ENCODE measurements at regions not wholly inside any gene's neighbourhood (a gene's known extent, or its start where the extent isn't known, plus 50 kb on each side); places are given as distances from the start of the nearest gene placed in this dataset.
"Not testable (repeated sequence)": the region's sequence is repeated elsewhere in the genome, so short reads cannot be mapped to it uniquely, and the experiment has no call there.

- Histone ChIP-seq H3K4me3 (ENCODE audit: low read length in 2 of 2) (no peak overlapping the region), H3K4me1 (ENCODE audit: control insufficient read depth in 1 of 2, insufficient read depth in 2 of 2, low read length in 2 of 2) (no peaks in the 10 kb centered on the region), H3K27me3 (ENCODE audit: control insufficient read depth in 1 of 2, insufficient read depth in 2 of 2, low read length in 1 of 2) (no peaks in the 10 kb centered on the region), H3K27ac (ENCODE audit: low read depth in 1 of 2, low read length in 2 of 2) (no peak overlapping the region), H3K36me3 (ENCODE audit: control insufficient read depth in 1 of 2, insufficient read depth in 2 of 2, low read length in 1 of 2) (no peaks in the 10 kb centered on the region), H3K9me3 (ENCODE audit: control insufficient read depth, low read length) (no peaks in the 10 kb centered on the region)
- no peak for DNase-seq
- intact Hi-C loops (cut with DNase I), result no loop called here
- no peak for ATAC-seq (ENCODE audit: low FRiP score)
- 41 to 44% methylated on average over 8 of the region's 8 CpGs for WGBS, 2 donors
These were observed 266.3 kb downstream of the SATB2 start for GRCh38 chr2:199191461-199191860.

- H3K9me3 ChIP-seq (ENCODE audit: control insufficient read depth, low read length), result no peaks in the 10 kb centered on the region
- no peaks in the 10 kb centered on the region for H3K27me3 ChIP-seq (ENCODE audit: control insufficient read depth in 1 of 2, insufficient read depth in 2 of 2, low read length in 1 of 2)
- DNase-seq (no peak), ATAC-seq (ENCODE audit: low FRiP score) (no peak)
- no peak overlapping the region for H3K4me3 ChIP-seq (ENCODE audit: low read length in 2 of 2)
- no peaks in the 10 kb centered on the region for H3K4me1 ChIP-seq (ENCODE audit: control insufficient read depth in 1 of 2, insufficient read depth in 2 of 2, low read length in 2 of 2)
- 78 to 81% methylated on average over 2 of the region's 2 CpGs for WGBS, 2 donors
- intact Hi-C loops (cut with DNase I), result no loop called here
- H3K27ac ChIP-seq (ENCODE audit: low read depth in 1 of 2, low read length in 2 of 2), result no peak overlapping the region
- no peaks in the 10 kb centered on the region for H3K36me3 ChIP-seq (ENCODE audit: control insufficient read depth in 1 of 2, insufficient read depth in 2 of 2, low read length in 1 of 2)
These were observed 268.5 kb downstream of the SATB2 start for GRCh38 chr2:199189229-199189628.

GRCh38 chr2:199186301-199186751 lies 271.4 kb downstream of the SATB2 start:
- ATAC-seq (ENCODE audit: low FRiP score), result no peak
- no peaks in the 10 kb centered on the region for H3K4me1 ChIP-seq (ENCODE audit: control insufficient read depth in 1 of 2, insufficient read depth in 2 of 2, low read length in 2 of 2)
- no peaks in the 10 kb centered on the region for H3K27me3 ChIP-seq (ENCODE audit: control insufficient read depth in 1 of 2, insufficient read depth in 2 of 2, low read length in 1 of 2)
- no peak overlapping the region for H3K27ac ChIP-seq (ENCODE audit: low read depth in 1 of 2, low read length in 2 of 2)
- 52 to 56% methylated on average over 2 of the region's 2 CpGs for WGBS, 2 donors
- no peak overlapping the region for H3K4me3 ChIP-seq (ENCODE audit: low read length in 2 of 2)
- no peak for DNase-seq
- intact Hi-C loops (cut with DNase I), result no loop called here
- no peaks in the 10 kb centered on the region for H3K36me3 ChIP-seq (ENCODE audit: control insufficient read depth in 1 of 2, insufficient read depth in 2 of 2, low read length in 1 of 2)
- H3K9me3 ChIP-seq (ENCODE audit: control insufficient read depth, low read length), result no peaks in the 10 kb centered on the region

GRCh38 chr2:199185174-199185573 lies 272.6 kb downstream of the SATB2 start:
- H3K9me3 ChIP-seq (ENCODE audit: control insufficient read depth, low read length); ATAC-seq (ENCODE audit: low FRiP score); H3K27me3 ChIP-seq (ENCODE audit: control insufficient read depth in 1 of 2, insufficient read depth in 2 of 2, low read length in 1 of 2); intact Hi-C loops (cut with DNase I); H3K4me1 ChIP-seq (ENCODE audit: control insufficient read depth in 1 of 2, insufficient read depth in 2 of 2, low read length in 2 of 2); H3K36me3 ChIP-seq (ENCODE audit: control insufficient read depth in 1 of 2, insufficient read depth in 2 of 2, low read length in 1 of 2); H3K4me3 ChIP-seq (ENCODE audit: low read length in 2 of 2); DNase-seq; H3K27ac ChIP-seq (ENCODE audit: low read depth in 1 of 2, low read length in 2 of 2): not testable (repeated sequence)
- 68 to 79% methylated on average over 5 of the region's 5 CpGs for WGBS, 2 donors

- Histone ChIP-seq H3K9me3 (ENCODE audit: control insufficient read depth, low read length) (no peaks in the 10 kb centered on the region), H3K27me3 (ENCODE audit: control insufficient read depth in 1 of 2, insufficient read depth in 2 of 2, low read length in 1 of 2) (no peaks in the 10 kb centered on the region), H3K4me3 (ENCODE audit: low read length in 2 of 2) (no peak overlapping the region), H3K4me1 (ENCODE audit: control insufficient read depth in 1 of 2, insufficient read depth in 2 of 2, low read length in 2 of 2) (no peaks in the 10 kb centered on the region), H3K36me3 (ENCODE audit: control insufficient read depth in 1 of 2, insufficient read depth in 2 of 2, low read length in 1 of 2) (no peaks in the 10 kb centered on the region), H3K27ac (ENCODE audit: low read depth in 1 of 2, low read length in 2 of 2) (no peak overlapping the region)
- intact Hi-C loops (cut with DNase I), result no loop called here
- ATAC-seq (ENCODE audit: low FRiP score) (no peak), DNase-seq (no peak)
- WGBS, 2 donors, result 59 to 60% methylated on average over 5 of the region's 5 CpGs
These were observed 293.9 kb downstream of the SATB2 start for GRCh38 chr2:199163613-199164458.

GRCh38 chr2:199160677-199161465 lies 296.9 kb downstream of the SATB2 start:
- Histone ChIP-seq H3K27me3 (ENCODE audit: control insufficient read depth in 1 of 2, insufficient read depth in 2 of 2, low read length in 1 of 2) (no peaks in the 10 kb centered on the region), H3K4me3 (ENCODE audit: low read length in 2 of 2) (no peak overlapping the region), H3K9me3 (ENCODE audit: control insufficient read depth, low read length) (no peaks in the 10 kb centered on the region), H3K27ac (ENCODE audit: low read depth in 1 of 2, low read length in 2 of 2) (no peak overlapping the region), H3K4me1 (ENCODE audit: control insufficient read depth in 1 of 2, insufficient read depth in 2 of 2, low read length in 2 of 2) (no peaks in the 10 kb centered on the region), H3K36me3 (ENCODE audit: control insufficient read depth in 1 of 2, insufficient read depth in 2 of 2, low read length in 1 of 2) (no peaks in the 10 kb centered on the region)
- intact Hi-C loops (cut with DNase I), result no loop called here
- WGBS, 2 donors, result 91 to 97% methylated on average over 1 of the region's 1 CpG
- ATAC-seq (ENCODE audit: low FRiP score), result no peak
- DNase-seq, result no peak

- Histone ChIP-seq H3K27ac (ENCODE audit: low read depth in 1 of 2, low read length in 2 of 2) (no peak overlapping the region), H3K36me3 (ENCODE audit: control insufficient read depth in 1 of 2, insufficient read depth in 2 of 2, low read length in 1 of 2) (no peaks in the 10 kb centered on the region), H3K9me3 (ENCODE audit: control insufficient read depth, low read length) (peaks cover under 1% of the 10 kb centered on the region), H3K27me3 (ENCODE audit: control insufficient read depth in 1 of 2, insufficient read depth in 2 of 2, low read length in 1 of 2) (no peaks in the 10 kb centered on the region), H3K4me3 (ENCODE audit: low read length in 2 of 2) (no peak overlapping the region), H3K4me1 (ENCODE audit: control insufficient read depth in 1 of 2, insufficient read depth in 2 of 2, low read length in 2 of 2) (no peaks in the 10 kb centered on the region)
- WGBS, 2 donors, result 68 to 83% methylated on average over 4 of the region's 4 CpGs
- ATAC-seq (ENCODE audit: low FRiP score) (no peak), DNase-seq (no peak)
- intact Hi-C loops (cut with DNase I), result no loop called here
These were observed 297.7 kb downstream of the SATB2 start for GRCh38 chr2:199160081-199160480.

- DNase-seq (no peak), ATAC-seq (ENCODE audit: low FRiP score) (no peak)
- Histone ChIP-seq H3K27ac (ENCODE audit: low read depth in 1 of 2, low read length in 2 of 2) (no peak overlapping the region), H3K4me1 (ENCODE audit: control insufficient read depth in 1 of 2, insufficient read depth in 2 of 2, low read length in 2 of 2) (peaks cover 0 to 4% of the 10 kb centered on the region in 2 donors), H3K27me3 (ENCODE audit: control insufficient read depth in 1 of 2, insufficient read depth in 2 of 2, low read length in 1 of 2) (no peaks in the 10 kb centered on the region), H3K4me3 (ENCODE audit: low read length in 2 of 2) (no peak overlapping the region), H3K36me3 (ENCODE audit: control insufficient read depth in 1 of 2, insufficient read depth in 2 of 2, low read length in 1 of 2) (no peaks in the 10 kb centered on the region), H3K9me3 (ENCODE audit: control insufficient read depth, low read length) (no peaks in the 10 kb centered on the region)
- intact Hi-C loops (cut with DNase I), result no loop called here
- WGBS, 2 donors, result 57 to 72% methylated on average over 3 of the region's 3 CpGs
These were observed 309.5 kb downstream of the SATB2 start for GRCh38 chr2:199148076-199148845.
